C4-2B (cell line): ENCODE measurements at regions not wholly inside any gene's neighbourhood (a gene's known extent, or its start where the extent isn't known, plus 50 kb on each side); places are given as distances from the start of the nearest gene placed in this dataset.

Experiments used
- CTCF ChIP-seq: fragments of 450-650 bp; conservative IDR thresholded peaks from 2 replicates; pipeline ENCODE4 v1.5.1; 2017; ENCODE audit warnings: mild to moderate bottlenecking
- ZFX ChIP-seq: fragments of 450-650 bp; IDR thresholded peaks from 2 replicates; pipeline ENCODE4 v1.6.1; 2017

GRCh38 chr5:27381686-27382085 is 343.3 kb upstream of the CDH9 start:
- TF ChIP-seq CTCF (no peak), ZFX (no peak)
